Umbilical cord (tissue), 1 donor: ENCODE measurements at regions not wholly inside any gene's neighbourhood (a gene's known extent, or its start where the extent isn't known, plus 50 kb on each side); places are given as distances from the start of the nearest gene placed in this dataset.
"Not testable (repeated sequence)": the region's sequence is repeated elsewhere in the genome, so short reads cannot be mapped to it uniquely, and the experiment has no call there.

Experiments used
- DNase-seq: peaks from one replicate; pipeline ENCODE4 v3.0.0-alpha.2; 2015; ENCODE audit warnings: low spot score

- no peak for DNase-seq
These were observed 452.0 kb downstream of the DMAC1 start for GRCh38 chr9:7347556-7347955.

GRCh38 chr9:7346144-7346543 is 453.4 kb downstream of the DMAC1 start:
- no peak for DNase-seq

GRCh38 chr9:7342736-7343135 is 456.8 kb downstream of the DMAC1 start:
- peak; percentile 46 for DNase-seq

- DNase-seq: peak; percentile 44
These were observed 457.3 kb downstream of the DMAC1 start for GRCh38 chr9:7342229-7342628.

GRCh38 chr9:7341571-7341970 is 458.0 kb downstream of the DMAC1 start:
- no peak for DNase-seq

GRCh38 chr9:7340451-7340850 is 459.1 kb downstream of the DMAC1 start:
- no peak for DNase-seq

GRCh38 chr9:7338586-7339281 is 460.8 kb downstream of the DMAC1 start:
- no peak for DNase-seq

GRCh38 chr9:7336356-7337065 is 463.1 kb downstream of the DMAC1 start:
- DNase-seq: peak; percentile 54

GRCh38 chr9:7333719-7334118 is 465.9 kb downstream of the DMAC1 start:
- DNase-seq: peak; percentile 92

GRCh38 chr9:7332780-7333179 is 466.8 kb downstream of the DMAC1 start:
- DNase-seq: no peak

GRCh38 chr9:7328453-7328852 is 471.1 kb downstream of the DMAC1 start:
- no peak for DNase-seq

- DNase-seq: no peak
These were observed 473.6 kb downstream of the DMAC1 start for GRCh38 chr9:7325995-7326394.

GRCh38 chr9:7324152-7324598 is 475.4 kb downstream of the DMAC1 start:
- no peak for DNase-seq

- no peak for DNase-seq
These were observed 478.7 kb downstream of the DMAC1 start for GRCh38 chr9:7320841-7321240.

GRCh38 chr9:7320139-7320538 is 479.4 kb downstream of the DMAC1 start:
- peak; percentile 73 for DNase-seq

GRCh38 chr9:7318920-7319319 is 480.7 kb downstream of the DMAC1 start:
- DNase-seq: no peak

GRCh38 chr9:7316967-7317366 is 482.6 kb downstream of the DMAC1 start:
- no peak for DNase-seq

- peak; percentile 98 for DNase-seq
These were observed 483.3 kb downstream of the DMAC1 start for GRCh38 chr9:7316166-7316795.

- peak; percentile 95 for DNase-seq
These were observed 483.8 kb downstream of the DMAC1 start for GRCh38 chr9:7315746-7316145.

GRCh38 chr9:7315116-7315515 is 484.5 kb downstream of the DMAC1 start:
- DNase-seq: peak; percentile 23

- DNase-seq: no peak
These were observed 486.2 kb downstream of the DMAC1 start for GRCh38 chr9:7313389-7313788.

GRCh38 chr9:7309051-7309450 is 490.5 kb downstream of the DMAC1 start:
- not testable (repeated sequence) for DNase-seq

GRCh38 chr9:7305677-7306076 is 493.9 kb downstream of the DMAC1 start:
- DNase-seq: no peak
